Kidney tubule cell (primary cell): ENCODE measurements at regions not wholly inside any gene's neighbourhood (a gene's known extent, or its start where the extent isn't known, plus 50 kb on each side); places are given as distances from the start of the nearest gene placed in this dataset.
"Not testable (repeated sequence)": the region's sequence is repeated elsewhere in the genome, so short reads cannot be mapped to it uniquely, and the experiment has no call there.

Experiments
- DNase-seq: peaks from one replicate; pipeline ENCODE4 v3.0.0-alpha.2; 2018; ENCODE audit warnings: low spot score

DNA sequence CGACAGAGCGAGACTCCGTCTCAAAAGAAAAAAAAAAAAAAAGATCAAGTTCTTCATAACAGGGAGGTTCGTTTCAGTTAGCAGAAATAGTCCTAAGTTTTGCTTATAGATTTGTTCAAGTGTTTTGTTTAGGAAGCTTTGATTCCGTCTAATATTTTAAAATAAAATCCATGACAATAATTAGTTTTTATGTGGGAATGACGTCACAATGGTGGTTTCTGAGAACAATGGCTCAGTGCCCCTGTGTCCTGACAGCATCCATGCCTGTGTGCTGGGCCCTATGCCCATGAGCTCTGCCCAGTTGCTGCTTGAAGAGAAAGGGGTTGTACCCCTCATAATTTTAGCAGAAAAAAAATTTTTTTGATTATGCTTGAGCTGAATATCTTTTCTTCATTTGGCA is 134.0 kb downstream of the SST start:
- DNase-seq, result no peak

DNA sequence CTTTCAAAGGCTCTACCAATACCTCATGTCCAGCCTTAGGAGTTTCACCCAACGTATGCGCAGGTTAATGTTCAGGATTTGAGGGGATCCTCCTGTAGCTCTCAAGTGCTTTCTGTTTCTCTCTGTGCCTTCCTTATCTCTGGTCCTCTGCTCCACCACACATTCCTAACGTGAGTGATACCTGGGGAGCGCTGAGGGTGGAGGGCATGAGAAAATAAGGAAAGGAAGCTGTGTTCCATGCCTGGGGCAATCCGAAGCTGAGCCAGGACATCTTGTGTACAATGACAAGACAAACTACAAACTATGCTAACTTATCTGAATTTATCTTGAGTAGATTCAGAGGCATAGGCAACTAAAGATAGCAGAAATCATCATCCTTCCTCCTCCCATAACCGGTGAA is 136.4 kb downstream of the SST start:
- no peak for DNase-seq

DNA sequence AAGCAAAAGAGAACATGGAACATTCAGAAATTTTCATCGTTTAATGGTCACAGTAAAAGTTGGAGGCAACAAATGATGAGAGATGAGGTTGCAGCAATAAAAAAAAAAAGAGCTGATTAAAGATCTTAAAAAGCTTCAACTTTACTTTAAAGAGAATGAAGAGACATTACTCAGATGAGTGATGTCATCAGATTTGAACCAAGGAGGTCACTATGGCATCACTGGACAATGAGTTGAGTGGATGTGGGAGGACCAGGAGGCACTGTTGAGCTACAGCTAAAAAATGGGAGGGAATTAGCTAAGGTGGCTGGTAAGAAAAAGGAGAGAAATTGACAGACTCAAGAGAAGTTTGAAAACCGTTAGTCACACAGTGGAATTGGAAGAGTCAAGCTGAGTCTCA is 138.4 kb downstream of the SST start:
- no peak for DNase-seq

GRCh38 chr3:187522890-187523289 is 147.3 kb downstream of the SST start:
- no peak for DNase-seq

DNA sequence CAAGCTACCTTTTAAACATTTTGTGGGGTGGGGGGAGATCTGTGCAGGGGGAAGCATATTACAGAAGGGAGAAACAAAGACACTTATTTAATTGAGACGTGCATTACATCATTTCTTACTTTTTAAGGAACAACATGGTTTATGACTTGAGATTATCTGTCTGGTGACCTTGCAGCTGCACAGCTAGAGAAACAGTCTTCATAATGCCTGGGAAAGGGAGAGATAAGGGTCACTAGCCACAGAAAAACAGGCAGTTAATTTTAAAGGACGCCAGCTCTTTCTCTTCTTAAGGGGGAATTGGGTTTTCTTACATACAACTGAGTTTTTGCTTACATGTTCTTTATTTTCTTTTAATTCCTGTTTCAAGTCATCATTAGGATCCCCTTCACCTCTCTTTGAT is 147.9 kb downstream of the SST start:
- DNase-seq, result no peak

- DNase-seq, result no peak
These were observed 148.6 kb downstream of the SST start for GRCh38 chr3:187521546-187521945.

DNA sequence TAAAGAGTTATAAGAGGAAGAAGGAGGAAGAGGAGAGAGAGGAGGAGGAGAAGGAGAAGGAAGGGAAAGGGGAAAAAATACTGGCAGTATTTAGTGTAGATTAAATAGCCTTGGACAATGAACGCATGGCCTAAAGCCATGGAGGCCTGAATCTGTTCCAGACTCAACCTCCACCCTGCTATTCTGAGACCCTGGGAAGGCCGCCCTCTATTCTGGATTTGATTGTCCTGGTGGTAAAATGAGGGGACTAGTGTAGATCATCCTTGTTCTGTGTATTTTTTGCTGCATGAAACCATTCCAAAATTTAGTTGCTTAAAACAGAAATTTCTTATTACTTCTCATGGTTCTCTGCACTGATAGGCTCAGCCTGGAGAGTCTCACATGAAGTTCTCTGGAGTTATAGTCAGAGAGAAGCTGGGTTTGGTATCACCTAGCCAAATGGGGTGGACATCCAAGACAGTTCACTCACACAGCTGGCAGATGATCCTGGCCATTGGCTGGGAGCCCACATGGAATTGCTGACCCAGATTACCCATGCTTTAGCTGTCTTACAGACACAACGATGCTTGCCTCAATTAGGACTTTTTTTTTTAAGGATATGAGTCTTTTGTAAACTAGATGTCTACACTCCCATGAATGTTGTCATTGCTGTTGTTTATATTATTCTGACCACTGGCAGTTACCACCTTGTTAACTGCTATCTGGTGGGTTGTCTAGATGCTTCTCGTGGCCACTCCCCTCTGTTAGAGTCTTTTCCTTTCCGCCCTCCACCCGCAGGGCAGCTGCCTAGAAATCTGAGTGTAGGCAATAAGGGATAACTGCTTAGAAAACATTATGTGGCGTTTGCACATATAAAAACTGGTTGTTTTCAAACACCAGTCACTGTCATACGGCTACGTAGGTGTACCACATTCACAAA is 149.9 kb downstream of the SST start:
- no peak for DNase-seq

DNA sequence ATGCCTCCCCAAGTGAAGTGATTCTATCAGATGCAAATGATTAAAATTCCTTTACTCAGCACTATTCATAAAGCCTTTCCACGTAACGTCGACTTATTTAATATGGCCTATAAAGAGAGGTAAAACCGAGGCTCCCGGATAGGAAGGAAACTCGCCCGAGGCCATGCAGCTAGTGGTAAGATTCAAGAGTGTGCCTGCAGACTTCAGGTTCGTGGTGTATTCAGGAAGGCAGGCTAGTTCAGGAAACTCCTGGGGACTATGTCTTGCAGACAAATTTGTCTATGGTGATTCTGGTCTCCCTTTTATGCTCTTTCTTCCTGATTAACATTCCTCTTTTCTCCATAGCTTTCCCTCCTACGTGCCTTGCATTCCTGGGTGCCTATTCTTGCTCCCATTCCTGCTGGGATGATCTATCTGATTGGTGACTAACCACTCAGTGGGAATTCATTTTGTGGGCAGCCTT is 150.7 kb downstream of the SST start:
- peak; percentile 51 for DNase-seq

DNA sequence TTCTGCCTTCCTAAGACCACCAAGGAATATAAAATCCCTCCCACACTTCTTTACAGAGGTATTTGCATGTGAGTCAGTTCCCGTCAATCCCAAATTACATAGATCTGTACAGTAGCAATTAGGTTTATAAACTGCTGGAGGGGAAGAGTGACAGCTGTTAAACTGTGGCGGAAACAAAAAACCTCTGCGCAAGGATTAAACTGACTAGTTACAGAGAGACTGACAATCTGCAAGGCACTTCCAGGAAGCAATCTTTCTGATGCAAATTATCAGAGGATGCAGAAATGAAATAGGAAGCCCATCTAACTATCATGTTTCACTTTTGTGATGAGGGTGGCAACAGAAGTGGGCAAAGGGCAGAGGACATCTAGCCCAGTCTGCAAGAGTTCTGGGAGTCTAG is 150.4 kb downstream of the RTP4 start:
- DNase-seq, result no peak

DNA sequence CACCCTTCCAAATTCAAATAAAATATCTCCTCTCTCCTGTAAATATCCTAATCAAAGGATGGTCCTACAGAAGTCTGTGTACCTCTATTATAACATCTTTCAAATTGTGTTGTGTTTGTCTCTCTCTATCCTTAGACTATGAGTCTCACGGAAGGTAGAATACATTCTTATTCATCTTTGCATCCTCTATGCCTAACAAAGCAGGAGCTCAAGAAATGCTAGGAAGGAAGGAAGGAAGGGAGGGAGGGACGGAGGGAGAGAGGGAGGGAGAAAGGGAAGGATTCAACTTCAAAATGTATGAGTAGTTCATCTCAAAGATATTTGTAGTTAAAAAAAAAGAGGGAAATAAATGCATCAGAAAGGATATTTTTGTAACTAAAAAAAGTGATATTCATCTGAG is 150.0 kb downstream of the RTP4 start:
- DNase-seq, result no peak

- no peak for DNase-seq
These were observed 148.4 kb downstream of the RTP4 start for GRCh38 chr3:187516446-187517185.

GRCh38 chr3:187507905-187508304 is 139.7 kb downstream of the RTP4 start:
- DNase-seq, result peak; percentile 91

- peak; percentile 20 for DNase-seq
These were observed 139.1 kb downstream of the RTP4 start for GRCh38 chr3:187507266-187507665.

GRCh38 chr3:187504435-187504834 is 136.2 kb downstream of the RTP4 start:
- DNase-seq, result peak; percentile 21

GRCh38 chr3:187498211-187498724 is 130.1 kb downstream of the RTP4 start:
- DNase-seq, result no peak

DNA sequence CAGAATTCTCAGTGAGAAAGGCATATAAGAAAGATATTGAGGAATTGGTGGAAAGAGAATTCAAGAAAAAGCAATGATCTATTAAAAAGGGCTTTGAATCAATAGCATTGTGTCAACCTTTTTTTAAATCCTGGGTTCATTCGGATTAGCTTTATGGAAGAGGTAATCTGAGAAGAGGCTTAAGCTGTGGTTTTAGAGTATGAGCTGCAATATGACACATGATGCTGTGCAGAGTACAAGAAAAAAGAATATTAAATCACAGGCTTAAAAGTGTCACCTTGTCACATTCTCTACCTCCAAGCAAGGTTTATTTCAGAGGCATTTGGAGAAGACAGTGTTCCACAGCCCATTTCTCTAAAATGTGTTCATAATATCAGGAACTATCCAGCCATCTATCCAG is 128.9 kb downstream of the RTP4 start:
- DNase-seq, result no peak

GRCh38 chr3:187494056-187494455 is 125.9 kb downstream of the RTP4 start:
- not testable (repeated sequence) for DNase-seq

GRCh38 chr3:187491371-187491770 is 123.2 kb downstream of the RTP4 start:
- peak; percentile 24 for DNase-seq

DNA sequence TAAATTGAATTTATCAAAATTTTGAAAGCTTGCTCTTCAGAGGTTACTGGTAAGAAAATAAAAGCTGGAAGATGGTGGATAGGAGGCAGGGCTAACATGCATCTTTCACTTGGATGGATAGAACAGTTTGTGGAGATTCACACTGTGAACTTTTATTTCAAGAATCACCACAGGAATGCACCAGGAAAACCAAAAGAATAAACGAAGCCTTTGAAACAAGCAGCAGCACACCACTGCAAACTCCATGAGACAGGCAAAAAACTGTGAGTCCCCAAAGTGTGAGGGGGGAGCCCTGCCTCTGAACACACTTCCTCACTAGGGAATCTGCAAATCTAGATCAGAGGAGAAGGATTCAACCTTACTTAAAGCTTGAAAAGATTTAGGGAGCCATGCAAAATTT is 122.2 kb downstream of the RTP4 start:
- DNase-seq, result peak; percentile 25

DNA sequence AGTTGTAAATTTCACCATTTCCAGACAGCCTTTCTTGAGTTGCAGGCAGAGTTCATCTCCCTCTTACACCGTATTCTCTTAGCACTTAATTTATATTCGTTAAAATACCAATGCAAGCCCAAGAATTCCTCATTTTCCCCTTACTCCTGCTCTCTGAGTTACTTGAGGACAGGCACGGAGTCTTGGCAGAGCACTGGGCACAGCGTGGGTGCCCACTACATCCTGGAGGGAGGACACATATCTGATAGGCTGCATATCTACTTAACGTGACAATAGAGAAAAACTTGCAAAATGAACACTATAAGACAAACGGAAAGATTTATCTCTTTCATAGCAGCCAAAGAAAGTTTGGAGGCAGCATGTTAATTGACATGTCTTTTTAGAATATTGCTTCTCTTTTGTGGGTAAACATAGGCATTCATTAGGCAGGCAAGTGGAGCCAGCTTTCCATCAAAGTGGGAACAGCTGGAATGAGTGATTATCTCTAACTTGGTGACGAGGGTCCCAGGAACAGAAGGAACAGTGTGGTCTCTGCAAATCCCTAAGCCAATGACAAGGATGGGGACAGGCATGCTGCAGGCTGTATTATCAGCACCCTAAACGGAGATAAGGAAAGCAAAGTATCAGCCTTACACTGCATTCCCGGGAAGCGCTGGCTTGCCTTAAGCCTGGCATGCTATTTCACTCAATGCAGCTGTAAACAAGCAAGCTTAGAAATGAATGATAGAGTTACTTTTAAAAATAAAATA is 116.5 kb downstream of the RTP4 start:
- no peak for DNase-seq

GRCh38 chr3:187481426-187481825 is 113.2 kb downstream of the RTP4 start:
- DNase-seq, result no peak

DNA sequence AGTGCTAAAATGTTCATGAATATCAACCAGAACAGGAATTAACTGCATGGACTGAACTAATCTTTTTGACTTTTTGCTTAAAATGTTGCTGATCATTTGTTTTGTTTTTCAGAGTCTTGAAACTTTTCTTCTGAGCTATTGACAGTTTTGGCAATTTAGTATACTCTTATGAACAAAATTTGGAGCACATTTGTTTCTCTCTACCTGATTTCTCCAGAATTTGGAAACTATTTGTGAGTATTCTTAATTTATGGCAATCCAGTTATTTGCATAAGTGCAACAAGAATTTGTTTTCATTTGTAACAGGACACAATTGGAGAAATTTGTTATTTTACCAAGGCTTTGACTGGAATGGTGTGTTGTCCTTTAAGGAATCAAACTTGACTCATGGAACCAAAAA is 107.4 kb downstream of the RTP4 start:
- DNase-seq, result not testable (repeated sequence)
